Endothelial cell of umbilical vein (primary cell): ENCODE measurements at regions not wholly inside any gene's neighbourhood (a gene's known extent, or its start where the extent isn't known, plus 50 kb on each side); places are given as distances from the start of the nearest gene placed in this dataset.

Source experiments
- EZH2 ChIP-seq: IDR thresholded peaks from 2 replicates; pipeline ENCODE4 v1.6.1; 2012; ENCODE audit warnings: borderline replicate concordance, low read depth, mild to moderate bottlenecking, moderate library complexity, low read length, inconsistent platforms; ENCODE audit not compliant: severe bottlenecking
- FOS ChIP-seq: IDR thresholded peaks from 2 replicates; pipeline ENCODE4 v1.6.1; 2011; ENCODE audit warnings: mild to moderate bottlenecking, low read length, moderate library complexity, borderline replicate concordance; ENCODE audit not compliant: insufficient read depth
- JUN ChIP-seq: IDR thresholded peaks from 2 replicates; pipeline ENCODE4 v1.6.1; 2011; ENCODE audit warnings: borderline replicate concordance, low read depth; ENCODE audit not compliant: insufficient read length, insufficient read depth
- POLR2A ChIP-seq: IDR thresholded peaks from 2 replicates; pipeline ENCODE4 v1.6.1; 2012; ENCODE audit warnings: low read depth, mild to moderate bottlenecking, control low read depth, low read length
- POLR2AphosphoS5 ChIP-seq: IDR thresholded peaks from 2 replicates; pipeline ENCODE4 v1.6.1; 2012; ENCODE audit warnings: low read depth, mild to moderate bottlenecking, control low read depth, low read length, moderate library complexity; ENCODE audit not compliant: insufficient read depth
- TF ChIP-seq, protein P1 (sequence below), 2 donors: IDR thresholded peaks; 1 replicate in 1 of 2; 2 replicates in 1 of 2; pipeline ENCODE4 v1.5.1; 2011; ENCODE audit warnings: low read length in 2 of 2, mild to moderate bottlenecking in 2 of 2, moderate library complexity in 2 of 2, control low read depth in 1 of 2, inconsistent platforms in 1 of 2, low read depth in 1 of 2; ENCODE audit not compliant: insufficient read depth in 1 of 2; ENCODE audit errors: extremely low read depth in 1 of 2
- TF ChIP-seq, protein P2 (sequence below): IDR thresholded peaks from 2 replicates; pipeline ENCODE4 v1.6.1; 2011; ENCODE audit not compliant: insufficient read depth, insufficient read length

DNA sequence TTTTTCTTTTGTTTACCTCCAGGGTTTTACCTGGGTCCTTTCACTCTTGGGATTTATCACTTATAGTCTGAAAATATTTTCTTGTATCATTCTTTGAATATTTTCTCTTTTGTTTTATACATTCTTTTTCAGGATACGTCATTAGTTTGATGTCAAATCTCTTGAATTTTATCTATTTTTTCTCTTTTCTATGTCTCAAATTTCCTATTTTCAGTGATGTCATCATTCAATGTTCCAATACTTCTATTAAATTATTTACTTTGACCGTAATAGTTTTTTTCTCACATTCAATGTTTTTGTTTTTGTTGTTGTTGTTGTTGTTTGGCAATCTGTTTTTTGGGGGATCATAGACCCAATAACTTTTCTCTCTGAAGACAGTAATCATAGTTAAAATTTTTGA lies 83.5 kb downstream of the PRR20E start:
- no peak for TF ChIP-seq POLR2A
- TF ChIP-seq, protein P1, sequence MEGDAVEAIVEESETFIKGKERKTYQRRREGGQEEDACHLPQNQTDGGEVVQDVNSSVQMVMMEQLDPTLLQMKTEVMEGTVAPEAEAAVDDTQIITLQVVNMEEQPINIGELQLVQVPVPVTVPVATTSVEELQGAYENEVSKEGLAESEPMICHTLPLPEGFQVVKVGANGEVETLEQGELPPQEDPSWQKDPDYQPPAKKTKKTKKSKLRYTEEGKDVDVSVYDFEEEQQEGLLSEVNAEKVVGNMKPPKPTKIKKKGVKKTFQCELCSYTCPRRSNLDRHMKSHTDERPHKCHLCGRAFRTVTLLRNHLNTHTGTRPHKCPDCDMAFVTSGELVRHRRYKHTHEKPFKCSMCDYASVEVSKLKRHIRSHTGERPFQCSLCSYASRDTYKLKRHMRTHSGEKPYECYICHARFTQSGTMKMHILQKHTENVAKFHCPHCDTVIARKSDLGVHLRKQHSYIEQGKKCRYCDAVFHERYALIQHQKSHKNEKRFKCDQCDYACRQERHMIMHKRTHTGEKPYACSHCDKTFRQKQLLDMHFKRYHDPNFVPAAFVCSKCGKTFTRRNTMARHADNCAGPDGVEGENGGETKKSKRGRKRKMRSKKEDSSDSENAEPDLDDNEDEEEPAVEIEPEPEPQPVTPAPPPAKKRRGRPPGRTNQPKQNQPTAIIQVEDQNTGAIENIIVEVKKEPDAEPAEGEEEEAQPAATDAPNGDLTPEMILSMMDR (IDR thresholded peaks at IDR 0.05; ENCODE audit: extremely low read depth in 1 of 2, insufficient read depth in 1 of 2, low read depth in 1 of 2, low read length in 2 of 2): no peak
- no peak for TF ChIP-seq FOS
- no peak for TF ChIP-seq POLR2AphosphoS5
- no peak for TF ChIP-seq EZH2
- TF ChIP-seq JUN: no peak
- TF ChIP-seq, protein P2, sequence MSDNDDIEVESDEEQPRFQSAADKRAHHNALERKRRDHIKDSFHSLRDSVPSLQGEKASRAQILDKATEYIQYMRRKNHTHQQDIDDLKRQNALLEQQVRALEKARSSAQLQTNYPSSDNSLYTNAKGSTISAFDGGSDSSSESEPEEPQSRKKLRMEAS: no peak
